Lower leg skin (tissue), 3 donors: ENCODE measurements at regions not wholly inside any gene's neighbourhood (a gene's known extent, or its start where the extent isn't known, plus 50 kb on each side); places are given as distances from the start of the nearest gene placed in this dataset.

Source experiments
- POLR2A ChIP-seq, 2 donors: fragments of 450-650 bp; IDR thresholded peaks; one replicate each; pipeline ENCODE4 v1.6.1; 2016 to 2017; ENCODE audit warnings: antibody characterized with exemption in 2 of 2, mild to moderate bottlenecking in 1 of 2, moderate library complexity in 1 of 2
- TF ChIP-seq, protein P1 (sequence below), 3 donors: fragments of 450-650 bp; IDR thresholded peaks; one replicate each; pipeline ENCODE4 v1.5.1; 2016; ENCODE audit warnings: antibody characterized with exemption in 3 of 3, mild to moderate bottlenecking in 3 of 3, moderate library complexity in 2 of 3

DNA sequence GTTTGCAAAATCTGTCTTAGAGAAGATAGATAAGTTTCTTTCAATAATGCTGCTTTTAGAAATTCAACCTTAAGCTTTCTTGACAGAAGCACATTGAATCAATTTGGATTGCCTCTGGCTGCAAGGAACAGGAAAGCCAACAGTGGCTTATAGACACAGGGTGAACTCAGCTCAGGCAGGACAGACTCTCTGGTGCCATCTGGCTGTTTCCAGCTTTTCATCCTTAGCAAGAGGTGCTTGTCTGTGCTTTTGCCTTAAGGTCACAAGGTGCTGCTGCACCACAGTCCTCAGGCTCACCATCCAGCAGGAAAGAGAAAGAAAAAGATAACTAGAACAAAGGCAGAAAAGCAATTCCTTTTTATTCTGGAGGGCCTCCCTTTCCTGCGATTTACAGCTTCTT is 93.7 kb upstream of the ETS2 start:
- TF ChIP-seq, protein P1, sequence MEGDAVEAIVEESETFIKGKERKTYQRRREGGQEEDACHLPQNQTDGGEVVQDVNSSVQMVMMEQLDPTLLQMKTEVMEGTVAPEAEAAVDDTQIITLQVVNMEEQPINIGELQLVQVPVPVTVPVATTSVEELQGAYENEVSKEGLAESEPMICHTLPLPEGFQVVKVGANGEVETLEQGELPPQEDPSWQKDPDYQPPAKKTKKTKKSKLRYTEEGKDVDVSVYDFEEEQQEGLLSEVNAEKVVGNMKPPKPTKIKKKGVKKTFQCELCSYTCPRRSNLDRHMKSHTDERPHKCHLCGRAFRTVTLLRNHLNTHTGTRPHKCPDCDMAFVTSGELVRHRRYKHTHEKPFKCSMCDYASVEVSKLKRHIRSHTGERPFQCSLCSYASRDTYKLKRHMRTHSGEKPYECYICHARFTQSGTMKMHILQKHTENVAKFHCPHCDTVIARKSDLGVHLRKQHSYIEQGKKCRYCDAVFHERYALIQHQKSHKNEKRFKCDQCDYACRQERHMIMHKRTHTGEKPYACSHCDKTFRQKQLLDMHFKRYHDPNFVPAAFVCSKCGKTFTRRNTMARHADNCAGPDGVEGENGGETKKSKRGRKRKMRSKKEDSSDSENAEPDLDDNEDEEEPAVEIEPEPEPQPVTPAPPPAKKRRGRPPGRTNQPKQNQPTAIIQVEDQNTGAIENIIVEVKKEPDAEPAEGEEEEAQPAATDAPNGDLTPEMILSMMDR (IDR thresholded peaks at IDR 0.05): no peak
- no peak for TF ChIP-seq POLR2A (IDR thresholded peaks at IDR 0.05)
